Adrenal gland (tissue), 9 donors: ENCODE measurements at regions not wholly inside any gene's neighbourhood (a gene's known extent, or its start where the extent isn't known, plus 50 kb on each side); places are given as distances from the start of the nearest gene placed in this dataset.

ENCODE experiments used
- DNase-seq, 7 donors: peaks; one replicate each; pipeline ENCODE4 v3.0.0-alpha.2; 2019 to 2020
- H3K27ac ChIP-seq, 5 donors: fragments of 200-600 bp; sonication (generic) in 4 of 5; 1 replicate in 3 of 5; 2 replicates in 2 of 5; pipeline versions ENCODE4 v1.5.1 to v1.8.0; 2016 to 2020; ENCODE audit warnings: mild to moderate bottlenecking in 1 of 5
- H3K27me3 ChIP-seq: fragments of 200-600 bp; 2 replicates; pipeline ENCODE4 v1.8.0; 2021
- H3K36me3 ChIP-seq, 2 donors: fragments of 200-600 bp; replicated peaks in 1 of 2; 1 replicate in 1 of 2; 2 replicates in 1 of 2; pipeline versions ENCODE4 v1.5.1 to v1.8.0; 2018 to 2022
- H3K4me1 ChIP-seq, 2 donors: fragments of 200-600 bp; replicated peaks in 1 of 2; 1 replicate in 1 of 2; 2 replicates in 1 of 2; pipeline versions ENCODE4 v1.5.1 to v1.8.0; 2018 to 2021
- H3K4me3 ChIP-seq, 4 donors: fragments of 200-600 bp; sonication (generic) in 3 of 4; one replicate each; pipeline ENCODE4 v1.5.1; 2016 to 2018
- H3K9me3 ChIP-seq, 3 donors: fragments of 200-600 bp; sonication (generic) in 1 of 3; replicated peaks in 1 of 3; 1 replicate in 2 of 3; 2 replicates in 1 of 3; pipeline versions ENCODE4 v1.5.1 to v1.8.0; 2016 to 2021
- CTCF ChIP-seq, 6 experiments: fragments of 450-650 bp in 4 of 6; fragments of 200-600 bp in 2 of 6; sonication (generic) in 1 of 6; IDR thresholded peaks; 1 replicate in 5 of 6; 2 replicates in 1 of 6; pipeline versions ENCODE4 v1.5.1 to v1.8.0; 2016 to 2021; ENCODE audit warnings: antibody characterized with exemption in 6 of 6, mild to moderate bottlenecking in 2 of 6, moderate library complexity in 1 of 6
- POLR2A ChIP-seq, 2 donors: fragments of 450-650 bp; IDR thresholded peaks; one replicate each; pipeline ENCODE4 v1.6.1; 2017; ENCODE audit warnings: antibody characterized with exemption in 2 of 2, mild to moderate bottlenecking in 2 of 2, moderate library complexity in 1 of 2
- WGBS, 4 donors: extraction: QIAGEN DNeasy Blood & Tissue Kit in 2 of 4; methylation state at CpG; one replicate each; pipeline versions ENCODE4 v1.1.5 to v1.1.7; 2013 to 2017; 5-methylcytosine and 5-hydroxymethylcytosine counted together
- intact Hi-C, 2 donors: fragments of 100-400 bp; cut with DNase I; formaldehyde crosslinking; loops; one replicate each; pipeline versions ENCODE4 v1.14.1 to v1.15.0; 2022 to 2023
- donor health status: healthy with polysubstance abuse.
- donor health status: Bipolar disorder and iron deficiency.
- donor health status: DM: yes; HTN: yes; CAD: no.
- donor health status: DM: no; HTN: no; CAD: no.
- donor health status: DM: no; HTN: no; CAD: no.

- no peaks in the 10 kb centered on the region for H3K36me3 ChIP-seq
- H3K4me1 ChIP-seq, result no peaks in the 10 kb centered on the region
- H3K27ac ChIP-seq, result no peak overlapping the region
- DNase-seq, result no peak
- no peaks in the 10 kb centered on the region for H3K27me3 ChIP-seq
- H3K9me3 ChIP-seq, result no peaks in the 10 kb centered on the region
- TF ChIP-seq POLR2A (IDR thresholded peaks at IDR 0.05), result no peak
- TF ChIP-seq CTCF (IDR thresholded peaks at IDR 0.05), result no peak
- no peak overlapping the region for H3K4me3 ChIP-seq
- intact Hi-C loops, result no loop called here
- 83 to 88% (median 84%) methylated on average over 3 of the region's 3 CpGs for WGBS, 4 donors
These were observed 101.9 kb upstream of the CACNA2D3 start for GRCh38 chr3:54020436-54020835.

- Histone ChIP-seq H3K27me3 (no peaks in the 10 kb centered on the region), H3K36me3 (no peaks in the 10 kb centered on the region), H3K27ac (no peak overlapping the region), H3K9me3 (no peaks in the 10 kb centered on the region), H3K4me1 (no peaks in the 10 kb centered on the region), H3K4me3 (no peak overlapping the region)
- no peak for DNase-seq
- TF ChIP-seq POLR2A (IDR thresholded peaks at IDR 0.05) (no peak), CTCF (IDR thresholded peaks at IDR 0.05) (no peak)
- WGBS, 4 donors, result 55 to 59% (median 56%) methylated on average over 3 of the region's 3 CpGs
- intact Hi-C loops, result no loop called here
These were observed 108.3 kb upstream of the CACNA2D3 start for GRCh38 chr3:54014067-54014466.

- 73 to 91% (median 79%) methylated on average over 2 of the region's 2 CpGs for WGBS, 4 donors
These were observed 113.6 kb upstream of the CACNA2D3 start for GRCh38 chr3:54008744-54009143.

GRCh38 chr3:54008099-54008498 lies 114.3 kb upstream of the CACNA2D3 start:
- intact Hi-C loops, result no loop called here
- WGBS, 4 donors, result 71 to 87% (median 77%) methylated on average over 6 of the region's 6 CpGs
- Histone ChIP-seq H3K4me3 (no peak overlapping the region), H3K27ac (no peak overlapping the region), H3K27me3 (no peaks in the 10 kb centered on the region), H3K4me1 (no peaks in the 10 kb centered on the region), H3K36me3 (no peaks in the 10 kb centered on the region), H3K9me3 (no peaks in the 10 kb centered on the region)
- DNase-seq, result no peak
- no peak for TF ChIP-seq POLR2A (IDR thresholded peaks at IDR 0.05)
- TF ChIP-seq CTCF (IDR thresholded peaks at IDR 0.05), result no peak

More at GRCh38 chr3:54008744-54009143, 113.6 kb upstream of the CACNA2D3 start:
- Histone ChIP-seq H3K4me3 (no peak overlapping the region), H3K36me3 (no peaks in the 10 kb centered on the region), H3K4me1 (no peaks in the 10 kb centered on the region), H3K9me3 (no peaks in the 10 kb centered on the region), H3K27ac (no peak overlapping the region), H3K27me3 (no peaks in the 10 kb centered on the region)
- no peak for DNase-seq
- intact Hi-C loops, result no loop called here
- no peak for TF ChIP-seq CTCF (IDR thresholded peaks at IDR 0.05)
- no peak for TF ChIP-seq POLR2A (IDR thresholded peaks at IDR 0.05)
